Hypothalamus (tissue), 51 donors: ENCODE measurements at regions not wholly inside any gene's neighbourhood (a gene's known extent, or its start where the extent isn't known, plus 50 kb on each side); places are given as distances from the start of the nearest gene placed in this dataset.

Source experiments
- DNase-seq, 51 donors: peaks; one replicate each; lab custom pipeline; 2025; lab: John Stamatoyannopoulos, UW

- no peak for DNase-seq
Measured at GRCh38 chr14:53493320-53493719, 340.2 kb upstream of the DDHD1 start.

- no peak for DNase-seq
Measured at GRCh38 chr14:53491884-53492277, 338.8 kb upstream of the DDHD1 start.

- no peak for DNase-seq
Measured at GRCh38 chr14:53491256-53491883, 338.2 kb upstream of the DDHD1 start.

GRCh38 chr14:53478174-53478573, 325.1 kb upstream of the DDHD1 start:
- no peak for DNase-seq

- no peak for DNase-seq
Measured at GRCh38 chr14:53473480-53473879, 320.4 kb upstream of the DDHD1 start.

- DNase-seq = no peak
Measured at GRCh38 chr14:53472306-53472705, 319.2 kb upstream of the DDHD1 start.

GRCh38 chr14:53470351-53471043, 317.4 kb upstream of the DDHD1 start:
- peak in 3 of 51 donors; percentile 2 to 7 (median 2) for DNase-seq

GRCh38 chr14:53468876-53469275, 315.8 kb upstream of the DDHD1 start:
- DNase-seq = no peak

- DNase-seq = no peak
Measured at GRCh38 chr14:53464376-53464775, 311.3 kb upstream of the DDHD1 start.

GRCh38 chr14:53462931-53463778, 310.0 kb upstream of the DDHD1 start:
- no peak for DNase-seq

- no peak for DNase-seq
Measured at GRCh38 chr14:53461858-53462257, 308.7 kb upstream of the DDHD1 start.

GRCh38 chr14:53460544-53460943, 307.4 kb upstream of the DDHD1 start:
- no peak for DNase-seq

- no peak for DNase-seq
Measured at GRCh38 chr14:53458368-53458814, 305.3 kb upstream of the DDHD1 start.

- no peak for DNase-seq
Measured at GRCh38 chr14:53456931-53457330, 303.8 kb upstream of the DDHD1 start.

GRCh38 chr14:53452005-53452673, 299.0 kb upstream of the DDHD1 start:
- no peak for DNase-seq

- DNase-seq = no peak
Measured at GRCh38 chr14:53450871-53451270, 297.7 kb upstream of the DDHD1 start.

- no peak for DNase-seq
Measured at GRCh38 chr14:53448682-53449081, 295.6 kb upstream of the DDHD1 start.

- no peak for DNase-seq
Measured at GRCh38 chr14:53444677-53445312, 291.7 kb upstream of the DDHD1 start.

- DNase-seq = no peak
Measured at GRCh38 chr14:53441789-53442188, 288.7 kb upstream of the DDHD1 start.

- no peak for DNase-seq
Measured at GRCh38 chr14:53437858-53438257, 284.7 kb upstream of the DDHD1 start.
